ENCODE measurements at regions not wholly inside any gene's neighbourhood (a gene's known extent, or its start where the extent isn't known, plus 50 kb on each side); places are given as distances from the start of the nearest gene placed in this dataset.

GRCh38 chr10:9828110-9828509 lies 1189.6 kb upstream of the CELF2 start:
- H3K27ac ChIP-seq (ENCODE audit: low read depth, low read length), result no peak overlapping the region
- no peaks in the 10 kb centered on the region for H4K20me1 ChIP-seq (ENCODE audit: control insufficient read depth, insufficient read depth, low read depth, low read length)
- H3K79me2 ChIP-seq (ENCODE audit: control insufficient read depth, low read length), result no peaks in the 10 kb centered on the region
- H3K4me2 ChIP-seq (ENCODE audit: low read length), result no peak overlapping the region
- no peak overlapping the region for H3K4me3 ChIP-seq (ENCODE audit: low read length)
- no peaks in the 10 kb centered on the region for H3F3A ChIP-seq (ENCODE audit: control insufficient read depth, insufficient read depth)
- H3K9me2 ChIP-seq (replicated peaks; ENCODE audit: control insufficient read depth, low read length), result no peaks in the 10 kb centered on the region
- H3K4me1 ChIP-seq (ENCODE audit: control insufficient read depth, low read length), result no peaks in the 10 kb centered on the region
- H3K36me3 ChIP-seq (ENCODE audit: control insufficient read depth, low read length), result no peaks in the 10 kb centered on the region
- no peak for TF ChIP-seq CTCF (IDR thresholded peaks at IDR 0.05; ENCODE audit: low read depth, low read length, poor library complexity, severe bottlenecking)
- no peaks in the 10 kb centered on the region for H3K27me3 ChIP-seq (ENCODE audit: control insufficient read depth, low read length)
- H3K9me3 ChIP-seq (ENCODE audit: control insufficient read depth, insufficient read depth, low read length), result no peaks in the 10 kb centered on the region

- Histone ChIP-seq H3K9me3 (ENCODE audit: control insufficient read depth, insufficient read depth, low read length) (no peaks in the 10 kb centered on the region), H3K4me3 (ENCODE audit: low read length) (no peak overlapping the region), H4K20me1 (ENCODE audit: control insufficient read depth, insufficient read depth, low read depth, low read length) (no peaks in the 10 kb centered on the region), H3F3A (ENCODE audit: control insufficient read depth, insufficient read depth) (no peaks in the 10 kb centered on the region), H3K9me2 (replicated peaks; ENCODE audit: control insufficient read depth, low read length) (no peaks in the 10 kb centered on the region), H3K4me1 (ENCODE audit: control insufficient read depth, low read length) (no peaks in the 10 kb centered on the region), H3K27me3 (ENCODE audit: control insufficient read depth, low read length) (no peaks in the 10 kb centered on the region), H3K27ac (ENCODE audit: low read depth, low read length) (no peak overlapping the region), H3K36me3 (ENCODE audit: control insufficient read depth, low read length) (no peaks in the 10 kb centered on the region), H3K4me2 (ENCODE audit: low read length) (no peak overlapping the region), H3K79me2 (ENCODE audit: control insufficient read depth, low read length) (no peaks in the 10 kb centered on the region)
- no peak for TF ChIP-seq EZH2phosphoT487 (IDR thresholded peaks at IDR 0.05; ENCODE audit: borderline replicate concordance, low read length)
- TF ChIP-seq CTCF (IDR thresholded peaks at IDR 0.05; ENCODE audit: low read depth, low read length, poor library complexity, severe bottlenecking), result no peak
These were observed 1183.7 kb upstream of the CELF2 start for GRCh38 chr10:9833942-9834341.

GRCh38 chr10:9834434-9834833 lies 1183.2 kb upstream of the CELF2 start:
- no peak overlapping the region for H3K4me2 ChIP-seq (ENCODE audit: low read length)
- no peaks in the 10 kb centered on the region for H3K4me1 ChIP-seq (ENCODE audit: control insufficient read depth, low read length)
- no peaks in the 10 kb centered on the region for H3K36me3 ChIP-seq (ENCODE audit: control insufficient read depth, low read length)
- H3K4me3 ChIP-seq (ENCODE audit: low read length), result no peak overlapping the region
- no peak overlapping the region for H3K27ac ChIP-seq (ENCODE audit: low read depth, low read length)
- no peaks in the 10 kb centered on the region for H3K9me2 ChIP-seq (replicated peaks; ENCODE audit: control insufficient read depth, low read length)
- H3K27me3 ChIP-seq (ENCODE audit: control insufficient read depth, low read length), result no peaks in the 10 kb centered on the region
- H3K79me2 ChIP-seq (ENCODE audit: control insufficient read depth, low read length), result no peaks in the 10 kb centered on the region
- H3F3A ChIP-seq (ENCODE audit: control insufficient read depth, insufficient read depth), result no peaks in the 10 kb centered on the region
- no peaks in the 10 kb centered on the region for H3K9me3 ChIP-seq (ENCODE audit: control insufficient read depth, insufficient read depth, low read length)
- no peaks in the 10 kb centered on the region for H4K20me1 ChIP-seq (ENCODE audit: control insufficient read depth, insufficient read depth, low read depth, low read length)
- TF ChIP-seq EZH2phosphoT487 (IDR thresholded peaks at IDR 0.05; ENCODE audit: borderline replicate concordance, low read length), result no peak
- no peak for TF ChIP-seq CTCF (IDR thresholded peaks at IDR 0.05; ENCODE audit: low read depth, low read length, poor library complexity, severe bottlenecking)

GRCh38 chr10:9845075-9845474 lies 1172.6 kb upstream of the CELF2 start:
- Histone ChIP-seq H3K36me3 (ENCODE audit: control insufficient read depth, low read length) (no peaks in the 10 kb centered on the region), H3F3A (ENCODE audit: control insufficient read depth, insufficient read depth) (no peaks in the 10 kb centered on the region), H3K9me2 (replicated peaks; ENCODE audit: control insufficient read depth, low read length) (no peaks in the 10 kb centered on the region), H3K9me3 (ENCODE audit: control insufficient read depth, insufficient read depth, low read length) (no peaks in the 10 kb centered on the region), H4K20me1 (ENCODE audit: control insufficient read depth, insufficient read depth, low read depth, low read length) (no peaks in the 10 kb centered on the region), H3K27ac (ENCODE audit: low read depth, low read length) (no peak overlapping the region), H3K4me3 (ENCODE audit: low read length) (no peak overlapping the region), H3K27me3 (ENCODE audit: control insufficient read depth, low read length) (no peaks in the 10 kb centered on the region), H3K4me1 (ENCODE audit: control insufficient read depth, low read length) (no peaks in the 10 kb centered on the region), H3K79me2 (ENCODE audit: control insufficient read depth, low read length) (no peaks in the 10 kb centered on the region), H3K4me2 (ENCODE audit: low read length) (no peak overlapping the region)
- TF ChIP-seq CTCF (IDR thresholded peaks at IDR 0.05; ENCODE audit: low read depth, low read length, poor library complexity, severe bottlenecking), result no peak

All from DOHH2 (cell line).